SU-DHL-6 (cell line): ENCODE measurements at regions not wholly inside any gene's neighbourhood (a gene's known extent, or its start where the extent isn't known, plus 50 kb on each side); places are given as distances from the start of the nearest gene placed in this dataset.

ENCODE experiments used
- EZH2phosphoT487 ChIP-seq: fragments of 200-600 bp; sonication (generic), shearing (Covaris generic); conservative IDR thresholded peaks from 2 replicates; pipeline ENCODE4 v1.6.1; 2018; ENCODE audit warnings: mild to moderate bottlenecking, antibody characterized with exemption, low read length, moderate library complexity, mixed read lengths
- TF ChIP-seq, protein P1 (sequence below): fragments of 200-600 bp; sonication (generic); IDR thresholded peaks from one replicate; pipeline ENCODE4 v1.5.1; 2017; ENCODE audit warnings: antibody characterized with exemption, mild to moderate bottlenecking, low read length, moderate library complexity; ENCODE audit not compliant: insufficient read depth, poor library complexity, severe bottlenecking

DNA sequence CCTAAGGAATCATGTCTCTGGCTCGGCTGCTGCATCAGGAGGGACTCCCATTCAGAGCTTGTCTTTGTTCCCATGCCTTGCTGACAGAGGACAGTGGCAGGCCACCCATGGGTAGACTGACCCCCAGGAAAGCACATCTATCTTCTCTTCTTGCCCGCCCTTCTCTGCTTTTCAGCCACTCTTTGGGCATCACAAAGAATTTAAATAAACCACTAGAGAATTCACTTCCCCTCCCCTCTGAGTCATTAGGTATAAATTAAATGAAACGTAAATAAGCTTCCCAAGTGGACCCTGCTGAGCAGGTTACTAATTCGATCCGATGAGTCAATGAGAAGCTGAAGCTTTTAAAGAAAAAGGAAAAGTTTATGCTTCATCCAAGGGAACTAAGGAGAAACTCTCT is 97.0 kb downstream of the DRD1 start:
- TF ChIP-seq, protein P1, sequence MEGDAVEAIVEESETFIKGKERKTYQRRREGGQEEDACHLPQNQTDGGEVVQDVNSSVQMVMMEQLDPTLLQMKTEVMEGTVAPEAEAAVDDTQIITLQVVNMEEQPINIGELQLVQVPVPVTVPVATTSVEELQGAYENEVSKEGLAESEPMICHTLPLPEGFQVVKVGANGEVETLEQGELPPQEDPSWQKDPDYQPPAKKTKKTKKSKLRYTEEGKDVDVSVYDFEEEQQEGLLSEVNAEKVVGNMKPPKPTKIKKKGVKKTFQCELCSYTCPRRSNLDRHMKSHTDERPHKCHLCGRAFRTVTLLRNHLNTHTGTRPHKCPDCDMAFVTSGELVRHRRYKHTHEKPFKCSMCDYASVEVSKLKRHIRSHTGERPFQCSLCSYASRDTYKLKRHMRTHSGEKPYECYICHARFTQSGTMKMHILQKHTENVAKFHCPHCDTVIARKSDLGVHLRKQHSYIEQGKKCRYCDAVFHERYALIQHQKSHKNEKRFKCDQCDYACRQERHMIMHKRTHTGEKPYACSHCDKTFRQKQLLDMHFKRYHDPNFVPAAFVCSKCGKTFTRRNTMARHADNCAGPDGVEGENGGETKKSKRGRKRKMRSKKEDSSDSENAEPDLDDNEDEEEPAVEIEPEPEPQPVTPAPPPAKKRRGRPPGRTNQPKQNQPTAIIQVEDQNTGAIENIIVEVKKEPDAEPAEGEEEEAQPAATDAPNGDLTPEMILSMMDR: no peak
- no peak for TF ChIP-seq EZH2phosphoT487
